ENCODE measurements at regions not wholly inside any gene's neighbourhood (a gene's known extent, or its start where the extent isn't known, plus 50 kb on each side); places are given as distances from the start of the nearest gene placed in this dataset.

- DNase-seq: no peak
Measured at GRCh38 chr2:176956791-176957190, 255.8 kb upstream of the HNRNPA3 start.

DNA sequence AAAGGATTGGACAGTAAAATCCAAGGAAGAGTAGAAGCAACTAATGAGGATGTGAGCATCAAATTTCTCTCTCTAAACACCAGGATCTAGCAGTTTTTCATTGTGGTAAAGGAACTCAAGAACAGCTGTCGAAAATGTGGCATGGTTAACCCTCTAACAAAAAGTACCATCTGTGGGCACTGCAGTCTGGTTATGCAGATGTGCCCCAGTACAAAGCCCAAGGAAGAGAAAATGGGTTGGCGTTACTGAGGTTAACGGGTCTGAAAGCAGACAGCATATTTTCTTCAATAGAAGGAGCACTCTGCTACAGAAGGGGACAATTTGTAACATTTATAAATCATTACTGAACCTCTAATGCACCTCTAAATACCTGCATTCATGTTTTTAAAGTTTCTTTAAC, 253.0 kb upstream of the HNRNPA3 start:
- no peak for DNase-seq

- no peak for DNase-seq
Measured at GRCh38 chr2:176960061-176960460, 252.5 kb upstream of the HNRNPA3 start.

DNA sequence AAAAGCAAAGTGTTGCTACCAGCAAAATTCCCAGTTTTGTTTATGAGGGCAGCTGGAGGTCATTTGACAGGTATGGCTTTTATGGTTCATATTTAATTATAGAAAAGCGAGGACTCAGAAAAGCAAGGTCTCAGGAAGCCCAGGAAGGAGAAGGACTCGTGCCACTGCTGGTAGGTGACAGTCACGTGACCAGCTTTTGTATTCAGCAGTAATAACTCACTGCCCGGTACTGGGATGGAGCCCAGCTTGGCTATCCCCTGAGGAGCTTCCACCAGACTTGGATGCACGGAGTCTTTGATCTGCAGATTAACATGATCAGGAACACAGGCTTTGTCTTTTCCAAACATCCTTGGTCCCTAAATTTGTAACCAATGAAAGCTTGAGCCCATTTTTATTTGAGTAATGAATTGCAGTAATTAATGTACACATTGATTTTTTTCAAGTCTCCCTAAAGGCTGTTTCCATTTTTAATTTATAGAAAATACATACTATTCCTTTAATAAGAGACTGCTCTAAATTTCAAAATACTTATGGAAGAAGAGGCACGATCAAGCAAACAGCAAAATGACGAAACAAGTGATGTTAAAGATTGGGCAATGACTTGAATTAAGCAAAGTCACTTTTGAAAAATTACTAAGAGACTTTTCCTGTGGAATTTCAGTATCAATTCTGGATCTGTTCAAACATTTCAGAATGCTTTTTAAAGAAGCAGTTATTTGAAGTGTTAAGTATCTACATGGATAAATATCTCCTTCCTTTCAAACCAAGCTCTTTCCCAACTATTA, 251.7 kb upstream of the HNRNPA3 start:
- DNase-seq: no peak

GRCh38 chr2:176961775-176962619, 250.6 kb upstream of the HNRNPA3 start:
- no peak for DNase-seq

DNA sequence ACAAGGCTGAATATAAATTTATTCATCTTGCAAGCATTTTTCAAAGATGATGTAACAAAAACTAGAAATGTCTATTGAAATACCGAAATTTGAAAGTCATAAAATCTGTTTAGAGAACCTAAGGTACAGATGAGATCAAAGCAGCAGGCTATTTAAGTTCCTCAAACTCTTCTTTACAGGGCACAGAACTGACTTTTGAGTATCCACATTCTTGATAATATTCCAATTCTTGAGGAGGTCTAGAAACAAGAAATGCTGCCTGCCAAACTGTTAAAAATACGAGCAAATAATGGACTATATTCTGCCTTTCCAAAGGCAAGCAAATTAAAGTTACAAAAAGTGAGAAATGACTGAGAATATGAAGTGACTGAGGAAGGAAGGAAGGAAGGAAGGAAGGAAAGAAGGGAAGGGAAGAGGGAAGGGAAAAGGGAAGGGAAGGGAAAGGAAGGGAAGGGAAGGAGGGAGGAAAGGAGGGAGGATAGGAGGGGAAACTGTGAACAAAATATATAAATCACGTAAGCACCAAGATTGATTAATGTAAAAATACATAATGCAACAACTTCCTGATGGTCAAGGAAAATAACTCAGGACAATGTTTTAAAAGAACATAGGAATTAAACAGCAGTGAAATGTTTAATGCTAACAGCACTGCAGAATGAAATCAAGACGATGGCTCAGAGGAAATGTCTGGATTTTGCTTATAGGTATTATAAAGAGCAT, 248.9 kb upstream of the HNRNPA3 start:
- no peak for DNase-seq

DNA sequence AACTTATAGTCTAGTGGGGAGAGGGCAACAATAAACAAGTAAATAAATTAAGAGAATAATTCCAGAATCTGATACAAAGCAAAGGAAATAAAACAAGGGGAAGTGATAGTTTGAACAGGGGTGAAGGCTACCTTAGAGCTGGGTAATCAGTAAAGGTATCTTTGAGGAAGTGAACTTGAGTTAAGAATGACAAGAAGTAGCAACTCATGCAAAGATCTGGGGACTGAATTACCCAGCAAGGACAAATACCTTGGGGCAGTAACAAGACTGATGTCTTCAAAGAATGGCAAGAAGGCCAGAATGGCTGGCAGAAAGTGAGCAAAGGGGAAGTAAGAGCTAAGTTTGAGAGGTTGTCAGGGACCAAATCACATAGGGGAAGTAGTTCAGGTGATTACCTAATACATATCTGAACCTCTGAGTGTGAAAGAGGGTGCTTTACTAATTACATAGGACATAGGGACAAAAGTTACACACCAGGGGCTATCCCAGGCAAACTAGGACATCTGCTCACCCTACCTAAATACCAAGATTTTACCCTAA, 244.6 kb upstream of the HNRNPA3 start:
- DNase-seq: no peak

- DNase-seq: no peak
Measured at GRCh38 chr2:176969642-176970359, 242.8 kb upstream of the HNRNPA3 start.

- DNase-seq: no peak
Measured at GRCh38 chr2:176976736-176977685, 235.6 kb upstream of the HNRNPA3 start.

DNA sequence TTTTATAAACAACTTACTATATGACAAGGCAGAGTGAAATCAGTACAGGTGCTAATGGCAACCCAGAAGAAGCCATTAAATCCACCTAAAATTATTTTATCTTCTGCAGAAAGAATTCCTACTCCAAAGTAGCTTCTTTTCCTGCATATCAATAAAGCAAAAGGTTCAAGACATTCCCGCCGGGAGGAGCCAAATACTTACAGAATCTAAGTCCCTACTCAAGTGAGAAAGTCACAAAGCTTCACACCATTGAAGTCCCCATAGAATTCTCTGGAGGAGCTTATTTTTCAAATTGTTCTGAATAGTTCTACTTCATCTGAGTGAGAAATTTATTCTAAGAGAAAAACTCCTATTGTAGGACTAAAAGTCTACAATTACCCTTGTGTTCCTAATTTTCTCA, 233.7 kb upstream of the HNRNPA3 start:
- DNase-seq: no peak

DNA sequence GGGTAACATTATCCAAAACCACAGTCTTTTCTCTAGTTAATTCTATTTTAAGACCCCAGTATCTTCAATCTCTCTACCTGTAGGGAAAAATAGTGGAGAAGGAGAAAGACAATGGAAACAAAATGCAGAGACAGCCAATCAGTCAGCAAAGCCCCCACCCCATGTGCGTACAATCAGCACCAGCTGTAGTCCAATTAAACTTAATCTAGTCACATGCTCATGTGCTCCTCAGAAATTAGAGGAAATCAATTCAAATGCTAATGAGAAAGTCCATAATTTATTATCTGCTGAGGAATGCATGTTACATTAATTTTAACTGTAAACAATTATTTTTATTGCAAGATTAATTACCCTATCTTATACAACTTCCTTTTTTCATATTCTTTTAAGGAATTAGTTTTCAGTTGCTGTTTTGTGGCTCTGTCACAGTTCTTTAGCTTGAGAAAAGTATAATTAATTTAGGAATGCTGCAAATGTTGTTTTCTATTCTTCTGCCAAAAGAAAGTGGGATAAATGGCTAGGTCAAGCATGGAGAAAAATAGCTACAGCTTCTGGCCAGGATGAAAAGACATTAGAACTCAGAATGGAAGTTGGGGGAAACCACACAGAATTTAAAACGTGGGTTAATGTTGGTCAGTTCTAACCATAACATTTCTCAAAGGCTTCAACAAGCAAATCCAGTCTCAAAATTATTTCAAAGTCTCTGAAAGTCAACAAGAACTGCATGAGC, 232.4 kb upstream of the HNRNPA3 start:
- DNase-seq: no peak

DNA sequence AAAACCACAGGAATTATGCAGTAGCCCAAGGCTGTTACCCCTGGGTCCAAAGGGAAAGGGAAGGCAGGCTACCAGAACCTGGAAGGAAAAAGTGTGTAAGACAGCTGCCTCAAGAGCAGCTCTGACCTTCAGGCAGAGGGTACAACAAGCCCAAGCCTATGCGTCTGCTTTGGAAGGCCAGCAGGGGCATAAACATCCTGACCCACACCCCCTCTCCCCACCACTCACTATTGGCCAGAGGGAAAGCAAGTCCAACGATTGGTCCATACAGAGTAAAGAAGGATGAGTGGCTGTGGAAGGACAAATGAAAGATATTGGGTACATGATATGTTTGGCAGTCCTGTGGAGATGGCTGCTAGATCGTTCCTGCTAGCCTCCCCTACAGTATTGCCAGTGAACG, 227.6 kb upstream of the HNRNPA3 start:
- DNase-seq: no peak

GRCh38 chr2:176985871-176986270, 226.7 kb upstream of the HNRNPA3 start:
- no peak for DNase-seq

GRCh38 chr2:176986487-176986886, 226.1 kb upstream of the HNRNPA3 start:
- DNase-seq: no peak

DNA sequence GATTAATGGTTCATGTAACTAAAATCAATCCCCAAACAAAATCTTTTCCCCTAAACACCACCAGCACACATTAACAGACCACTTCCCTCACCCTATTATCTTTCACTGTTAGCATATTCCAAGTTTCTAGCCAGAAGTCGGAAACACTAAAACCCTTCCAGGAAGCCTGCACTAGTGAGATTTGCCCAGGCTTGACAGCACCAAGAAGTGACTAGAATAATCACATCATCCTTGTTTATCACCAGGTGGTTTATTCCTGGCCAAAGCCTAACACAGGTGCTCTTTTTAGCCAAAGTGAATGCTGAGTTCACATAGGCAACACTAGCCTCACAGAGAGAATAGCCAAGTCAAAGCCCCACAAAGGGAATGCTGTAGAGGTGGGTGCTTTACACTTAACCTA, 221.2 kb upstream of the HNRNPA3 start:
- DNase-seq: no peak

DNA sequence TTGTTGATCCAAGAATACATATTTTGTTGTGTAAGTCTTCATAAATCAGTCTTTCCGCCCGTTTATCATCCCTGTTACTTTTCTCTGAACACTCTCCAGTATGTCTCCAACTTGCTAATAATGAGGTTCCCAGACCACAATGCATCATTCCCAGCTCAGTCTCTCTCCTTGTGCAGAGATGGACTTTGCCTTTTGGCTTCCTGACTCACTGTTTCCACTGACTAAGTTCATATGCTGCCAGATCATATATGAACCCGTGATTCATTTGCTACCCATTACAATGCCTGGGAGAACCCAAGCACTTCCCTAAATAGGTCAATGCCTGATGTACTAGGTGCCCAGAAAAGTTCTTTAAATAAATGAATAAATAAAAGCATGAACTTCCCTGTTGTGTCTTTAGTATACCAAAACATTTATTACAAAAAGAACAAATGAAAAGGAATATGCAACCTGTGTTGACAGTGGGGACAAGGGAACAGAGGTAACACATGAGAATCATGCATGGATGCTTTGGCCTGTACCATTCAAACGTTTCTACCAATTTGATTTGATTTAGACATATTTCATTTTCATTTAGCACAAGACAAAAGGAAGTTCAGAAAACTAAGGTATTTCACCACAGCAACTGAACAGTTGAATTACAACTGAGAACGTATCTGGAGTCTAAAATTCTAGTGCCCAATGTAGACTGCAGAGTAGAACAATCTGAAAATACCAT, 215.4 kb upstream of the HNRNPA3 start:
- DNase-seq: no peak

DNA sequence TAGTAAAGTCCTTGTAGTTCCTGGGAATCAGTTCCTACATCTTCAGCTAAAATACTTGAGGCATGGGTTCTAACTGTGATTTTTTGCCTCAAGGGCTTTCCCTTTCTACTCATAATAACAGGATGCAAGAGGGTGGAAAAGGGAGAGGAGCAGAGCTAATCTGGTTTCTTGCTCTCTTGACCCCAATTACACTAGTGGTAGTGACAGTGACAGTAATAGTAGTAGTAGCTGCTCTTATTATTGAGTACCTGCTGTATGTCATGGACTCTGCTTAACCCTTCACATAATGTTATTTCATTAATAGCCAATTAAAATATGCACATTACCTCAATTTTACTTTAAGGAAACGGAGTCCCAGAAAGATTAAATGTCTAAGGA, 214.8 kb upstream of the HNRNPA3 start:
- no peak for DNase-seq

- DNase-seq: no peak
Measured at GRCh38 chr2:176999301-176999700, 213.3 kb upstream of the HNRNPA3 start.

DNA sequence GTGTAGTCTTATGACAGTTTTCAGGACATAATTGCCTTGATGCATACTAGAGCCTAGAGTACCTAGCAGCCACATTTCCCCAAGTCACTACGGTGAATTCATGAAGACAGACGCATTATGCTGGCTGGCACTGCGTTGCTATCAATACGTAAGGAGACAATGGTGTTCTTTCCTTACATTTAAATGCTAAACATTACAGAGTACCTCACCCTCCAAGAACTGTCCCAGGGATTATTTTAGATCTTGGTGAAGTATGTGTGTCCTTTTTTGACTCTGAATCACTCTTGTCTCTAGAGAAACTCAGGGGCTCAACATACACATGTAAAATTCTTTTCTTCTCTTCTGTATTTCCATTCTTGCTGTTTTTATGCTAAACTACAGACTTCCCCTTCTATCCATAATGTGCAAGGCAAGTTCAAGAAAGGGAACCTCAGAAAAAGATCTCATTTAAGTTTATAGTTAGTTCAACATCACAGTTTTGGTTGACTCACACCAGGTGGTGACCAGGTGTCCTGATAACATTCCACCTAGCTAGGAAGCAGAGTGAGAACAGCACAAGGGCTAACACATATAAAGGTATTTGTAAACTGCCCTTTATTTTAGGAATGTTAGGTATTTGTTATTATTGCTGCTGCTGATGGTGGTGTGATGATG, 212.4 kb upstream of the HNRNPA3 start:
- no peak for DNase-seq

- no peak for DNase-seq
Measured at GRCh38 chr2:177000715-177001072, 211.9 kb upstream of the HNRNPA3 start.
